ENCODE measurements at regions not wholly inside any gene's neighbourhood (a gene's known extent, or its start where the extent isn't known, plus 50 kb on each side); places are given as distances from the start of the nearest gene placed in this dataset.

GRCh38 chr5:2487152-2487763 lies 264.2 kb downstream of the IRX2 start:
- TF ChIP-seq CTCF (IDR thresholded peaks at IDR 0.05; ENCODE audit: insufficient read depth, low read depth, low read length): no peak
- TF ChIP-seq EZH2 (IDR thresholded peaks at IDR 0.05; ENCODE audit: insufficient read depth, low read length): no peak

Data from astrocyte (in vitro differentiated cells and primary cell).